H9 (cell line): ENCODE measurements at regions not wholly inside any gene's neighbourhood (a gene's known extent, or its start where the extent isn't known, plus 50 kb on each side); places are given as distances from the start of the nearest gene placed in this dataset.

Experiments used
- DNase-seq: peaks from one replicate; pipeline ENCODE4 v3.0.0-alpha.2; 2017
- H2AFZ ChIP-seq: one replicate; pipeline ENCODE4 v1.6.1; 2013; ENCODE audit warnings: mild to moderate bottlenecking, low read length, control low read depth, moderate library complexity
- H2AK5ac ChIP-seq: 2 replicates; pipeline ENCODE4 v1.6.1; 2013; ENCODE audit warnings: low read length, control low read depth, mixed read lengths; ENCODE audit not compliant: insufficient read length
- H2BK120ac ChIP-seq: one replicate; pipeline ENCODE4 v1.6.1; 2013; ENCODE audit warnings: low read depth, mild to moderate bottlenecking, low read length, control low read depth, inconsistent platforms; ENCODE audit not compliant: poor library complexity, severe bottlenecking
- H2BK12ac ChIP-seq: 2 replicates; pipeline ENCODE4 v1.6.1; 2013; ENCODE audit warnings: low read length, control low read depth, mixed read lengths, low read depth; ENCODE audit not compliant: insufficient read length
- H2BK15ac ChIP-seq: 2 replicates; pipeline ENCODE4 v1.6.1; 2013; ENCODE audit warnings: low read depth, low read length, control low read depth
- H2BK20ac ChIP-seq: one replicate; pipeline ENCODE4 v1.6.1; 2013; ENCODE audit warnings: low read depth, mild to moderate bottlenecking, low read length, control low read depth, inconsistent platforms; ENCODE audit not compliant: poor library complexity, severe bottlenecking
- H2BK5ac ChIP-seq: 2 replicates; pipeline ENCODE4 v1.6.1; 2013; ENCODE audit warnings: low read length, control low read depth, mixed read lengths; ENCODE audit not compliant: insufficient read length
- H3K14ac ChIP-seq: 2 replicates; pipeline ENCODE4 v1.6.1; 2013; ENCODE audit warnings: low read length, control low read depth; ENCODE audit not compliant: insufficient read depth
- H3K18ac ChIP-seq: 2 replicates; pipeline ENCODE4 v1.6.1; 2013; ENCODE audit warnings: low read depth, mild to moderate bottlenecking, mixed read lengths, low read length, control low read depth; ENCODE audit not compliant: insufficient read length
- H3K23ac ChIP-seq: 2 replicates; pipeline ENCODE4 v1.6.1; 2013; ENCODE audit warnings: low read length, control low read depth, mixed read lengths, low read depth; ENCODE audit not compliant: insufficient read length
- H3K23me2 ChIP-seq: 2 replicates; pipeline ENCODE4 v1.6.1; 2013; ENCODE audit warnings: low read depth, mild to moderate bottlenecking, mixed read lengths, low read length, control low read depth; ENCODE audit not compliant: insufficient read length, poor library complexity, severe bottlenecking
- H3K27ac ChIP-seq: 2 replicates; pipeline ENCODE4 v1.5.1; 2013; ENCODE audit warnings: low read length, control low read depth, mixed read lengths, low read depth; ENCODE audit not compliant: insufficient read length
- H3K27me3 ChIP-seq: 2 replicates; pipeline ENCODE4 v1.6.1; 2013; ENCODE audit warnings: low read length, control low read depth, inconsistent platforms; ENCODE audit not compliant: insufficient read depth
- H3K4ac ChIP-seq: 2 replicates; pipeline ENCODE4 v1.6.1; 2013; ENCODE audit warnings: low read depth, mild to moderate bottlenecking, control low read depth, inconsistent platforms, low read length, moderate library complexity
- H3K4me1 ChIP-seq: 2 replicates; pipeline ENCODE4 v1.6.1; 2013; ENCODE audit warnings: low read length, control low read depth, inconsistent platforms; ENCODE audit not compliant: insufficient read depth
- H3K4me2 ChIP-seq: 2 replicates; pipeline ENCODE4 v1.6.1; 2013; ENCODE audit warnings: low read length, control low read depth, mixed read lengths; ENCODE audit not compliant: insufficient read length, insufficient read depth
- H3K56ac ChIP-seq: 2 replicates; pipeline ENCODE4 v1.6.1; 2013; ENCODE audit warnings: low read depth, mild to moderate bottlenecking, mixed read lengths, low read length, control low read depth; ENCODE audit not compliant: insufficient read length
- H3K79me1 ChIP-seq: 2 replicates; pipeline ENCODE4 v1.6.1; 2013; ENCODE audit warnings: low read depth, mild to moderate bottlenecking, moderate library complexity, low read length, control low read depth, inconsistent platforms; ENCODE audit not compliant: insufficient read depth, poor library complexity, severe bottlenecking
- H3K79me2 ChIP-seq: 2 replicates; pipeline ENCODE4 v1.6.1; 2013; ENCODE audit warnings: low read length, control low read depth, inconsistent platforms; ENCODE audit not compliant: insufficient read depth
- H3K9ac ChIP-seq: 2 replicates; pipeline ENCODE4 v1.6.1; 2013; ENCODE audit warnings: low read length, control low read depth, mixed read lengths; ENCODE audit not compliant: insufficient read length; ENCODE audit errors: extremely low read depth
- H3K9me3 ChIP-seq: one replicate; pipeline ENCODE4 v1.6.1; 2013; ENCODE audit warnings: low read depth, low read length, inconsistent platforms; ENCODE audit not compliant: control insufficient read depth
- H3T11ph ChIP-seq: one replicate; pipeline ENCODE4 v1.6.1; 2013; ENCODE audit warnings: mild to moderate bottlenecking, low read length, control low read depth, inconsistent platforms
- H4K20me1 ChIP-seq: one replicate; pipeline ENCODE4 v1.6.1; 2013; ENCODE audit not compliant: control insufficient read depth, insufficient read length, insufficient read depth
- H4K5ac ChIP-seq: 2 replicates; pipeline ENCODE4 v1.6.1; 2013; ENCODE audit warnings: low read depth, mild to moderate bottlenecking, mixed read lengths, low read length, control low read depth; ENCODE audit not compliant: insufficient read length
- H4K8ac ChIP-seq: replicated peaks from 2 replicates; pipeline ENCODE4 v1.6.1; 2013; ENCODE audit warnings: low read length, control low read depth, mixed read lengths, low read depth; ENCODE audit not compliant: insufficient read length
- H4K91ac ChIP-seq: 2 replicates; pipeline ENCODE4 v1.6.1; 2013; ENCODE audit warnings: low read depth, mild to moderate bottlenecking, moderate library complexity, mixed read lengths, low read length, control low read depth; ENCODE audit not compliant: insufficient read length
- H3K27ac Mint-ChIP-seq, 3 experiments: 2 replicates in 2 of 3; 3 replicates in 1 of 3; pipeline ENCODE4 v1.8.0; 2020 to 2021; ENCODE audit warnings: mixed read lengths in 3 of 3, mild to moderate bottlenecking in 1 of 3, moderate library complexity in 1 of 3
- H3K27me3 Mint-ChIP-seq: 2 replicates; pipeline ENCODE4 v1.8.0; 2021; ENCODE audit warnings: low read depth, mild to moderate bottlenecking, moderate library complexity, mixed read lengths
- H3K36me3 Mint-ChIP-seq, 3 experiments: 2 replicates in 2 of 3; 3 replicates in 1 of 3; pipeline ENCODE4 v1.8.0; 2020 to 2021; ENCODE audit warnings: low read depth in 3 of 3, mixed read lengths in 3 of 3; ENCODE audit not compliant: insufficient read depth in 1 of 3
- H3K4me1 Mint-ChIP-seq, 2 experiments: 2 replicates each; pipeline ENCODE4 v1.8.0; 2020; ENCODE audit warnings: mixed read lengths in 2 of 2
- H3K4me3 Mint-ChIP-seq, 2 experiments: 2 replicates in 1 of 2; 3 replicates in 1 of 2; pipeline ENCODE4 v1.8.0; 2020 to 2021; ENCODE audit warnings: mild to moderate bottlenecking in 2 of 2, mixed read lengths in 2 of 2, moderate library complexity in 1 of 2
- H3K9me3 Mint-ChIP-seq, 2 experiments: 2 replicates in 1 of 2; 3 replicates in 1 of 2; pipeline ENCODE4 v1.8.0; 2020; ENCODE audit warnings: mild to moderate bottlenecking in 2 of 2, mixed read lengths in 2 of 2, moderate library complexity in 1 of 2
- CTCF ChIP-seq: fragments of 200-600 bp; sonication (generic); conservative IDR thresholded peaks from 3 replicates; pipeline ENCODE4 v1.8.0; 2021; ENCODE audit warnings: antibody characterized with exemption, mild to moderate bottlenecking
- WGBS: extraction: QIAGEN DNeasy Blood & Tissue Kit; methylation state at CpG from one replicate; pipeline ENCODE4 v1.1.7; 2013; ENCODE audit warnings: missing lambda C conversion rate, low lambda C conversion rate, mixed read lengths; ENCODE audit not compliant: insufficient read length; ENCODE audit errors: extremely low coverage; 5-methylcytosine and 5-hydroxymethylcytosine counted together

GRCh38 chr2:19027626-19028025, 330.8 kb downstream of the OSR1 start:
- H3K23me2 ChIP-seq = no peaks in the 10 kb centered on the region
- TF ChIP-seq CTCF = no peak
- no peaks in the 10 kb centered on the region for H3K79me2 ChIP-seq
- H3K4me1 ChIP-seq = no peaks in the 10 kb centered on the region
- H3K23ac ChIP-seq = no peak overlapping the region
- no peak overlapping the region for H3K27ac ChIP-seq
- H3K9ac ChIP-seq = no peak overlapping the region
- H3K14ac ChIP-seq = no peak overlapping the region
- Mint-ChIP-seq H3K27ac (peak overlapping the region in 1 of 3 experiments; percentile 32; a peak in 1 of 7 replicates), H3K36me3 (no peaks in the 10 kb centered on the region), H3K4me3 (no peak overlapping the region), H3K27me3 (no peaks in the 10 kb centered on the region), H3K4me1 (peaks cover 4 to 6% of the 10 kb centered on the region in 2 experiments), H3K9me3 (no peaks in the 10 kb centered on the region)
- no peak overlapping the region for H2BK15ac ChIP-seq
- H3T11ph ChIP-seq = no peak overlapping the region
- H2BK20ac ChIP-seq = no peak overlapping the region
- H3K18ac ChIP-seq = no peak overlapping the region
- no peaks in the 10 kb centered on the region for H4K20me1 ChIP-seq
- H4K8ac ChIP-seq = no peak overlapping the region
- no peak overlapping the region for H2BK5ac ChIP-seq
- H3K4me2 ChIP-seq = no peak overlapping the region
- H2AFZ ChIP-seq = no peak overlapping the region
- no peak overlapping the region for H3K56ac ChIP-seq
- H2AK5ac ChIP-seq = no peak overlapping the region
- H4K5ac ChIP-seq = no peak overlapping the region
- DNase-seq = no peak
- no peak overlapping the region for H2BK12ac ChIP-seq
- no peaks in the 10 kb centered on the region for H3K27me3 ChIP-seq
- no peak overlapping the region for H4K91ac ChIP-seq
- WGBS = no CpG with 5 or more reads among the region's 5 CpGs
- H2BK120ac ChIP-seq = no peak overlapping the region
- H3K9me3 ChIP-seq = no peaks in the 10 kb centered on the region
- no peaks in the 10 kb centered on the region for H3K79me1 ChIP-seq
- H3K4ac ChIP-seq = no peak overlapping the region
